D721Med (cell line): ENCODE measurements at regions not wholly inside any gene's neighbourhood (a gene's known extent, or its start where the extent isn't known, plus 50 kb on each side); places are given as distances from the start of the nearest gene placed in this dataset.

Experiments used
- DNase-seq: peaks from one replicate; pipeline ENCODE4 v3.0.0; 2011; ENCODE audit warnings: low spot score; ENCODE audit not compliant: insufficient read length
- FAIRE-seq: peaks from 2 replicates; lab custom pipeline; 2011; peaks lifted over from hg19 to GRCh38; lab: Jason Lieb, UNC
- TF ChIP-seq, protein P1 (sequence below): IDR thresholded peaks from 2 replicates; pipeline ENCODE4 v1.5.1; 2012; ENCODE audit warnings: mild to moderate bottlenecking, control low read depth; ENCODE audit not compliant: insufficient read depth; ENCODE audit errors: missing control alignments

GRCh38 chr5:33282696-33283095 lies 158.1 kb upstream of the TARS1 start:
- no peak for FAIRE-seq
- TF ChIP-seq, protein P1, sequence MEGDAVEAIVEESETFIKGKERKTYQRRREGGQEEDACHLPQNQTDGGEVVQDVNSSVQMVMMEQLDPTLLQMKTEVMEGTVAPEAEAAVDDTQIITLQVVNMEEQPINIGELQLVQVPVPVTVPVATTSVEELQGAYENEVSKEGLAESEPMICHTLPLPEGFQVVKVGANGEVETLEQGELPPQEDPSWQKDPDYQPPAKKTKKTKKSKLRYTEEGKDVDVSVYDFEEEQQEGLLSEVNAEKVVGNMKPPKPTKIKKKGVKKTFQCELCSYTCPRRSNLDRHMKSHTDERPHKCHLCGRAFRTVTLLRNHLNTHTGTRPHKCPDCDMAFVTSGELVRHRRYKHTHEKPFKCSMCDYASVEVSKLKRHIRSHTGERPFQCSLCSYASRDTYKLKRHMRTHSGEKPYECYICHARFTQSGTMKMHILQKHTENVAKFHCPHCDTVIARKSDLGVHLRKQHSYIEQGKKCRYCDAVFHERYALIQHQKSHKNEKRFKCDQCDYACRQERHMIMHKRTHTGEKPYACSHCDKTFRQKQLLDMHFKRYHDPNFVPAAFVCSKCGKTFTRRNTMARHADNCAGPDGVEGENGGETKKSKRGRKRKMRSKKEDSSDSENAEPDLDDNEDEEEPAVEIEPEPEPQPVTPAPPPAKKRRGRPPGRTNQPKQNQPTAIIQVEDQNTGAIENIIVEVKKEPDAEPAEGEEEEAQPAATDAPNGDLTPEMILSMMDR: no peak
- no peak for DNase-seq

DNA sequence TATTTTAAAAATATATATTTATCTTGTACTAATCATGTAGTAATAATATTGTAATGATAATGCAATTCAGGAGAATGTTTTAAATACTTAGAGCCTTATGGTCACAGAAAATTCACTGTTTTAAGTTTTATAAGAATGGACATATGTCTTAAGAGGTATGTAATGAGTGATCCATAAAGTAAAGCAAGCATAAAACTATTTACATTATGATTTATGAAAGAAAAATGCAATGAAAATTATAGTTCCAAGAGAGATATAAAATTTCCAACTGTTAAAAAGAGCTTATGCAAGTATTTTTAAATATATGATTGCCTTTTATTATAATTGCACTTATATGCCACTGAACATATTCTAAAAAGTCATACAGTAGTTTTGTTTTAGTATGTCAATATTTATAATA lies 157.5 kb upstream of the TARS1 start:
- no peak for FAIRE-seq
- TF ChIP-seq, protein P1: no peak
- no peak for DNase-seq

DNA sequence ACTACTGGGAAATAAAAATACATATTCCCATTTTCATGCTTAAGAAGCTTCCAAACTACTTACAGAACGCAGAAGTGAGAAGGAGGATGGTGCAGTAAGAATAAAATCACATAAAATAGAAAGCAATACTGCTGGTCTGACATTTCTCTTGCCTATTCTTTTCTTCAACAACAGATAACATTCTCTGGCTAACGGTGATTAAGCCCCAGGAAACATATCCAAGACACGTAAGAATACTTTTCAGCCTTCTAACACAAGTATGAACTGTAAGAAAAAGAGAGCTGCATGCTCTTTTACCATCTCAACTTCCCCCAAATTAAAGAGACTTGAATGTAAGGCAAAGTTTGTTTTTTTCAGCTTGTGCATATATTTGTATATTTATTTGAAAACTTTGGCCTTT lies 156.1 kb upstream of the TARS1 start:
- TF ChIP-seq, protein P1: no peak
- FAIRE-seq (no peak), DNase-seq (no peak)

- DNase-seq (no peak), FAIRE-seq (no peak)
- TF ChIP-seq, protein P1: no peak
These were observed 153.5 kb upstream of the TARS1 start for GRCh38 chr5:33287242-33287641.

DNA sequence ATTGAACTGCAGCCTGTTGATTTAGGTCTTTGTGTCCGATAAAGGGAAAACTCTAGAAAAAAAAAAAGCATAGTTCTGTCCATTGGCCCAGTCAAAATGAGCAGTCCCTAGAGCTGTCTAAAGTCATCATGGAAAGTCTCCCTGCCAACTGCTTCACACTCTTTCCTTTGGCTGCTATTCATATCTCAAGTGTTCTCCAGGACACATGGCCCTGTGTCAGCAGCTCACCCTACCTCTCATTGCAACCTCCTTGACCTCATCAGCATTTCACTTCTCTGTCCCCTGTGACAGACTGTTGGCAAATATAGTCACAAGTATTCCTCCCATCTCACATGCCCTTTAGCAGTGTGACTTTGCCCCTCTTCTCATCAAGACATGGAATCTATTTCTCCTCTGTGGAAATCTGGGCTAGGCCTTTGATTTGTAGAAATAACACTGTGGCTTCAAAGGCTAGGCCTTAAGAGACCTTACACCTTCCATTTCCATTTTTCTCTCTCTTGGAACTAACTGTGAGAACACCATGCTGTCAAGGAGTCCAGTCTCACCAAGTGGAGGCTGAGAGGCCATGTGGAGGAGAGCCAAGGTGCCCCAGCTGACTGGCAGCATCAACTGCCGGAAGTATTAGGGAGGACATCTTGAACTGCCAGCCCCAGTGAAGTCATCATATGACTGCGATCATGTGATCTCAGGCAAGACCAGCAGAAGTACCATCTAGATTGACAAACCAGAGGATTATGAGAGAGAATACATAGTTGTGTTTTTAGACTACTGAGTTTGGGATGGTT lies 149.4 kb upstream of the TARS1 start:
- TF ChIP-seq, protein P1: no peak
- FAIRE-seq (no peak), DNase-seq (no peak)

GRCh38 chr5:33297760-33298216 lies 143.0 kb upstream of the TARS1 start:
- FAIRE-seq: no peak

More at GRCh38 chr5:33297760-33298216, 143.0 kb upstream of the TARS1 start:
- TF ChIP-seq, protein P1: no peak
- no peak for DNase-seq
